Posterior cingulate gyrus (tissue), 11 donors: ENCODE measurements at regions not wholly inside any gene's neighbourhood (a gene's known extent, or its start where the extent isn't known, plus 50 kb on each side); places are given as distances from the start of the nearest gene placed in this dataset.

Source experiments
- DNase-seq, 10 donors: peaks; one replicate each; pipeline versions ENCODE4 v3.0.0 to v3.0.0-alpha.2; 2020 to 2021; ENCODE audit warnings: mixed read lengths in 3 of 10
- intact Hi-C: fragments of 100-400 bp; cut with DNase I; formaldehyde crosslinking; loops from one replicate; pipeline ENCODE4 v1.15.1; 2023

- intact Hi-C loops: no loop called here
- DNase-seq: no peak
These were observed 179.0 kb downstream of the ADGRA3 start for GRCh38 chr4:22336822-22337221.

GRCh38 chr4:22334155-22334554, 181.7 kb downstream of the ADGRA3 start:
- DNase-seq: no peak
- intact Hi-C loops: no loop called here

- no peak for DNase-seq
- intact Hi-C loops: no loop called here
These were observed 191.4 kb downstream of the ADGRA3 start for GRCh38 chr4:22324422-22324821.

GRCh38 chr4:22323691-22324090, 192.2 kb downstream of the ADGRA3 start:
- no peak for DNase-seq
- intact Hi-C loops: no loop called here

GRCh38 chr4:22322996-22323395, 192.9 kb downstream of the ADGRA3 start:
- intact Hi-C loops: no loop called here
- no peak for DNase-seq

GRCh38 chr4:22315628-22316027, 200.2 kb downstream of the ADGRA3 start:
- no peak for DNase-seq
- intact Hi-C loops: no loop called here

GRCh38 chr4:22313976-22314375, 201.9 kb downstream of the ADGRA3 start:
- intact Hi-C loops: no loop called here
- DNase-seq: no peak

GRCh38 chr4:22312113-22312512, 203.8 kb downstream of the ADGRA3 start:
- no peak for DNase-seq
- intact Hi-C loops: no loop called here

- intact Hi-C loops: no loop called here
- DNase-seq: peak in 3 of 10 donors; percentile 13 to 22 (median 14)
These were observed 214.6 kb downstream of the ADGRA3 start for GRCh38 chr4:22301253-22301652.

- DNase-seq: no peak
These were observed 216.2 kb downstream of the ADGRA3 start for GRCh38 chr4:22299678-22300077.

GRCh38 chr4:22287631-22288030, 228.2 kb downstream of the ADGRA3 start:
- intact Hi-C loops: no loop called here
- no peak for DNase-seq

More at GRCh38 chr4:22299678-22300077, 216.2 kb downstream of the ADGRA3 start:
- intact Hi-C loops: no loop called here

GRCh38 chr4:22268350-22269025, 247.4 kb downstream of the ADGRA3 start:
- DNase-seq: peak in 2 of 10 donors; percentile 19 to 43
- intact Hi-C loops: no loop called here

- DNase-seq: no peak
- intact Hi-C loops: no loop called here
These were observed 251.6 kb downstream of the ADGRA3 start for GRCh38 chr4:22264261-22264660.

- intact Hi-C loops: no loop called here
These were observed 262.4 kb downstream of the ADGRA3 start for GRCh38 chr4:22253431-22253830.

GRCh38 chr4:22246847-22247246, 269.0 kb downstream of the ADGRA3 start:
- intact Hi-C loops: no loop called here

More at GRCh38 chr4:22253431-22253830, 262.4 kb downstream of the ADGRA3 start:
- no peak for DNase-seq

GRCh38 chr4:22245294-22245693, 270.6 kb downstream of the ADGRA3 start:
- intact Hi-C loops: no loop called here
- no peak for DNase-seq

More at GRCh38 chr4:22246847-22247246, 269.0 kb downstream of the ADGRA3 start:
- DNase-seq: no peak

- no peak for DNase-seq
- intact Hi-C loops: no loop called here
These were observed 274.5 kb downstream of the ADGRA3 start for GRCh38 chr4:22241415-22241814.

GRCh38 chr4:22240814-22241213, 275.1 kb downstream of the ADGRA3 start:
- intact Hi-C loops: no loop called here
- no peak for DNase-seq

- intact Hi-C loops: no loop called here
- DNase-seq: no peak
These were observed 277.1 kb downstream of the ADGRA3 start for GRCh38 chr4:22238742-22239141.

- intact Hi-C loops: no loop called here
These were observed 277.9 kb downstream of the ADGRA3 start for GRCh38 chr4:22237846-22238494.

GRCh38 chr4:22237155-22237751, 278.6 kb downstream of the ADGRA3 start:
- intact Hi-C loops: no loop called here
- DNase-seq: peak in 6 of 10 donors; percentile 11 to 87 (median 42)

More at GRCh38 chr4:22237846-22238494, 277.9 kb downstream of the ADGRA3 start:
- DNase-seq: peak in 1 of 10 donors; percentile 9

- intact Hi-C loops: no loop called here
These were observed 280.2 kb downstream of the ADGRA3 start for GRCh38 chr4:22235698-22236097.

More at GRCh38 chr4:22235698-22236097, 280.2 kb downstream of the ADGRA3 start:
- peak in 1 of 10 donors; percentile 8 for DNase-seq
